NK-92 treated with Interleukin-12 subunit alpha and Interleukin-12 subunit beta, amount 100 ng/mL, for 24 hours (cell line): ENCODE measurements at regions not wholly inside any gene's neighbourhood (a gene's known extent, or its start where the extent isn't known, plus 50 kb on each side); places are given as distances from the start of the nearest gene placed in this dataset.

Experiments used
- DNase-seq: peaks from one replicate; lab custom pipeline; 2025; lab: John Stamatoyannopoulos, UW

- DNase-seq, result no peak
These were observed 516.7 kb downstream of the TXNL1 start for GRCh38 chr18:56121669-56122068.

- DNase-seq, result no peak
These were observed 517.6 kb downstream of the TXNL1 start for GRCh38 chr18:56120782-56121181.

- DNase-seq, result no peak
These were observed 518.7 kb downstream of the TXNL1 start for GRCh38 chr18:56119681-56120080.

- DNase-seq, result no peak
These were observed 520.0 kb downstream of the TXNL1 start for GRCh38 chr18:56118422-56118821.

GRCh38 chr18:56115071-56116015, 523.0 kb downstream of the TXNL1 start:
- no peak for DNase-seq

- DNase-seq, result no peak
These were observed 525.0 kb upstream of the TCF4 start for GRCh38 chr18:56112984-56113383.

GRCh38 chr18:56112013-56112749, 524.2 kb upstream of the TCF4 start:
- peak; percentile 14 for DNase-seq

GRCh38 chr18:56109757-56110156, 521.8 kb upstream of the TCF4 start:
- DNase-seq, result no peak

GRCh38 chr18:56108478-56109367, 520.7 kb upstream of the TCF4 start:
- no peak for DNase-seq

- DNase-seq, result no peak
These were observed 520.0 kb upstream of the TCF4 start for GRCh38 chr18:56107821-56108477.

GRCh38 chr18:56100090-56100722, 512.2 kb upstream of the TCF4 start:
- DNase-seq, result no peak

GRCh38 chr18:56097621-56098020, 509.6 kb upstream of the TCF4 start:
- no peak for DNase-seq

- no peak for DNase-seq
These were observed 508.9 kb upstream of the TCF4 start for GRCh38 chr18:56096861-56097260.

GRCh38 chr18:56089612-56090258, 501.7 kb upstream of the TCF4 start:
- DNase-seq, result no peak

- no peak for DNase-seq
These were observed 498.8 kb upstream of the TCF4 start for GRCh38 chr18:56086786-56087185.

GRCh38 chr18:56086176-56086575, 498.2 kb upstream of the TCF4 start:
- DNase-seq, result no peak

GRCh38 chr18:56085551-56085950, 497.6 kb upstream of the TCF4 start:
- no peak for DNase-seq

GRCh38 chr18:56083523-56084287, 495.7 kb upstream of the TCF4 start:
- DNase-seq, result no peak

GRCh38 chr18:56083097-56083521, 495.1 kb upstream of the TCF4 start:
- DNase-seq, result no peak

- no peak for DNase-seq
These were observed 488.7 kb upstream of the TCF4 start for GRCh38 chr18:56076723-56077122.
